SK-N-MC (cell line): ENCODE measurements at regions not wholly inside any gene's neighbourhood (a gene's known extent, or its start where the extent isn't known, plus 50 kb on each side); places are given as distances from the start of the nearest gene placed in this dataset.
A peak's percentile ranks its signal among the peaks of the same experiment; 100 is the strongest.

Source experiments
- DNase-seq: peaks from one replicate; pipeline ENCODE4 v3.0.0-alpha.2; 2011; ENCODE audit warnings: low read depth, low spot score
- H3K27ac ChIP-seq: fragments of 200-600 bp; sonication (generic); 2 replicates; pipeline ENCODE4 v1.5.1; 2016; ENCODE audit warnings: mixed run types
- H3K36me3 ChIP-seq: fragments of 200-600 bp; sonication (generic); 2 replicates; pipeline ENCODE4 v1.6.1; 2017; ENCODE audit warnings: antibody characterized with exemption, low read length, mixed read lengths; ENCODE audit not compliant: insufficient read depth
- H3K4me3 ChIP-seq: fragments of 200-600 bp; sonication (generic); 2 replicates; pipeline ENCODE4 v1.5.1; 2016
- H3K9ac ChIP-seq: fragments of 200-600 bp; sonication (generic); 2 replicates; pipeline ENCODE4 v1.8.0; 2017; ENCODE audit warnings: mixed run types, mixed read lengths; ENCODE audit not compliant: insufficient read length
- H3K9me3 ChIP-seq: fragments of 200-600 bp; sonication (generic); 2 replicates; pipeline ENCODE4 v1.6.1; 2017; ENCODE audit warnings: low read depth, mild to moderate bottlenecking, antibody characterized with exemption, low read length, moderate library complexity, mixed read lengths
- EZH2 ChIP-seq: fragments of 200-600 bp; sonication (generic); IDR thresholded peaks from one replicate; pipeline ENCODE4 v1.6.1; 2017; ENCODE audit warnings: antibody characterized with exemption
- FOXP2 ChIP-seq: optimal IDR thresholded peaks from 2 replicates; pipeline ENCODE3; 2011; ENCODE audit warnings: mild to moderate bottlenecking, moderate library complexity; ENCODE audit not compliant: insufficient read depth; ENCODE audit errors: extremely low read length, control extremely low read depth
- POLR2AphosphoS5 ChIP-seq: IDR thresholded peaks from 2 replicates; pipeline ENCODE4 v1.6.1; 2012; ENCODE audit warnings: mild to moderate bottlenecking, low read depth, low read length, borderline replicate concordance

DNA sequence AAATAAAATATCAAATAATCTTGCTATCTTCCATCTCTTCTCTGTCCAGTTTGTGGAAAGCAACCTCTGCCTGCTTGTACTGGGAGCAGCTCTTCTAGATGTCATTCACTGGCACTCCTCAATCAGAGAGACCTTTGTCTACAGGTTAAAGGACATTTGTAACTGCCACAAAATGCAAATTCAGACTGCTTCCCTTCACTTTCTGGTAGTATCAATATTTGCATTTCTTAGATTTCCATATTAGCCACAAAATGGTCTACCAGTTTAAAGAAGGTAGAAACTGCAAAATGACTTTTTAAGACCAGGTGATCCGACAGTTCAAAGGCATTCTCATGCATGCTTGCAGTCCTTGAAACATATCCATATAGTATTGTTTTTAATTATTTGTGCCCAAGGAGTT lies 51.7 kb upstream of the RCN1 start:
- no peak overlapping the region for H3K4me3 ChIP-seq
- no peaks in the 10 kb centered on the region for H3K9me3 ChIP-seq
- no peaks in the 10 kb centered on the region for H3K36me3 ChIP-seq
- H3K27ac ChIP-seq, result no peak overlapping the region
- H3K9ac ChIP-seq, result no peak overlapping the region
- no peak for DNase-seq
- TF ChIP-seq EZH2, result no peak
- no peak for TF ChIP-seq FOXP2
- TF ChIP-seq POLR2AphosphoS5, result no peak

DNA sequence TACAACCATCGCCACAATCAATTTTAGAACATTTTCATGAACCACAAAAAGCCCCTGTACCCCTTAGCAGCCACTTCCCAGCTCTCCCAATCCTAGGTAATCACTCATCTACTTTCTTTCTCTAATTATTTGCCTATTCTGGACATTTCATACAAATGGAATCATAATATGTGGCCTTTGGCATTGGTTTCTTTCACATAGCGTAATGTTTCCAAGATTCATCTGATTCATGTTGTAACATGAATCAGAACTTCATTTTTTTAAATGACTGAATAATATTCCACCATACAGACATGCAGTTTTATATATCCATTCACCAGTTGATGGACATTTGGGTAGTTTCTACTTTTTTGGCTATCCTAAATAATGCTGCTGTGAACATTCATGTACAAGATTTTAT lies 56.2 kb upstream of the RCN1 start:
- Histone ChIP-seq H3K9ac (no peak overlapping the region), H3K9me3 (no peaks in the 10 kb centered on the region), H3K4me3 (no peak overlapping the region), H3K36me3 (no peaks in the 10 kb centered on the region), H3K27ac (no peak overlapping the region)
- no peak for DNase-seq
- TF ChIP-seq FOXP2 (no peak), POLR2AphosphoS5 (no peak), EZH2 (no peak)

DNA sequence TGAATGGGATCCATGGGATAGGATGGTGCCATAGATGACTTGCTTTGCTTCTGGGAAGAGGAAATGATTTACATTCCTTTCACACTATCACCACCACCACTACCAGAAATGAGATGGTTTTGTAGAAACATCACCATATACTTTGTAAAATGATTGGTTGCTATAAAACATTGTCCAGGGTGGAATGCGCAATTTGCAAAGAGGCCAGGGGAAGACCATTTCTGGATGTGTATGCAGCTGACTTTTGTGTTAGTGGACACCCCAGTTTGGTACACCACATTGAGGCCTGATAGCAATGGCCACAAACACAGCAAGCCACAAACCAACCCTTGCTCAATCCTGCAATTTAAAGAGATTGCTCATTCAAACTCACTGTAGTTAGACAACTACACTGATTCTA lies 56.7 kb upstream of the RCN1 start:
- H3K9ac ChIP-seq, result no peak overlapping the region
- no peak for TF ChIP-seq FOXP2
- TF ChIP-seq POLR2AphosphoS5, result no peak
- TF ChIP-seq EZH2, result no peak
- H3K36me3 ChIP-seq, result no peaks in the 10 kb centered on the region
- DNase-seq, result no peak
- no peaks in the 10 kb centered on the region for H3K9me3 ChIP-seq
- no peak overlapping the region for H3K27ac ChIP-seq
- H3K4me3 ChIP-seq, result no peak overlapping the region

DNA sequence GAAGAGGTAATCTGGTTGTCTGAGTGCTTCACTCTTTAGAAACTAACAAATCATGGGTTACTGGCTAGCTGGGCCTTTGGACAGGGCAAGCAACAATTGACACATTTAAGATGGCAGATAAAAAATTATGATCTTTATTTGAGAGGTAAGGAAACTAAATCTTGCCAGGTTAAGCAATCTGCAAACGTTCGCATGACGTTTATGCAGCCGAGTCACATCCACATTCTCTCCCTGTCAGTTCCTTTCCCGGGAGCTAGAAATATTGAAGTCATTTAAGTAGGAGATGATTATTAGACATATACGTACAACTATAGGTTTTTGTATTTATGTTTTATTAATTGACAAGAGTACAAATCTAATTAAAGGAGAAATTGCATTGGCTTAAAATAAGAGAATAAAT lies 57.4 kb upstream of the RCN1 start:
- DNase-seq, result no peak
- TF ChIP-seq EZH2 (no peak), POLR2AphosphoS5 (no peak), FOXP2 (no peak)

DNA sequence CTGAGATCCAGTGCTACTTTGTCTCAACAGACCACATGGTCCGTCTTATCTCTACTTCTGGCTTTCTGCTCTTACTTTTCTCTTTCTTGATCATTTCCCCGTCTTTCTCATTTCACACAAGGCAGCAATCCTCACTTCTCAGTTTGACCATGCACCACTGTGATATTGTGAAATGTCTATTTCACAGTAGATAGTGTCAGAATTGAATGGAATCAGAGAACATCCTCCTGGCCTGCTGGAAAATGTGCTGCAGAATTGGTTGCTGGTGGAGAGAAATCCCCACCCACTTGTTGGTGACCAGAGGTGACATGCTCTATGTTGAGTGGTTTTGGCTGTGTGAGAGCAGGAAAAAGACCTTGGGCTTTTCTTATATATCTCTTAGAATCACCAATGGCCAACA lies 57.8 kb upstream of the RCN1 start:
- H3K27ac ChIP-seq, result no peak overlapping the region
- no peaks in the 10 kb centered on the region for H3K9me3 ChIP-seq
- H3K4me3 ChIP-seq, result no peak overlapping the region
- TF ChIP-seq POLR2AphosphoS5 (no peak), EZH2 (no peak), FOXP2 (no peak)
- H3K36me3 ChIP-seq, result no peaks in the 10 kb centered on the region
- DNase-seq, result no peak
- H3K9ac ChIP-seq, result no peak overlapping the region

More for the DNA sequence above, 57.4 kb upstream of the RCN1 start:
- no peak overlapping the region for H3K9ac ChIP-seq
- H3K27ac ChIP-seq, result no peak overlapping the region
- no peaks in the 10 kb centered on the region for H3K36me3 ChIP-seq
- no peaks in the 10 kb centered on the region for H3K9me3 ChIP-seq
- H3K4me3 ChIP-seq, result no peak overlapping the region

DNA sequence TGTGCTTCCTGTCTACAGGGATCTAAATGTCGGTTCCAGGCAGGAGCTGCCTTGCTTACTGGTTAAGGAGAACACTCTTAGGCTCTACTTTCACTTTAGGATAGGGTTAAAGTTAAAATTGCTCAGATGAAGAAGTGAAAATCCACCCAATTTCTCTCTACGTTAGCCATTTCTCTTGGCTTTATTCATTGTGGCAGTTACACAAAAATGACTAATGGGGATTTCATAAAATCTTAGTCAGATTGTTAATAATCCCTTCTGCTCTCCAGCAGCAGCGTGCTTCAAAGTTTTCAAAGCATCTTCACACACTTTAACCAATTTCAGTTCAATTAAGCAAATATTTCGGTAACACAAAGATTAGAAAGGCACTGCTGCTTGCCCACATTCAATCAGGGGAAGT lies 58.4 kb upstream of the RCN1 start:
- no peak overlapping the region for H3K4me3 ChIP-seq
- H3K27ac ChIP-seq, result no peak overlapping the region
- no peaks in the 10 kb centered on the region for H3K9me3 ChIP-seq
- H3K36me3 ChIP-seq, result no peaks in the 10 kb centered on the region
- DNase-seq, result no peak
- no peak overlapping the region for H3K9ac ChIP-seq
- TF ChIP-seq EZH2 (no peak), POLR2AphosphoS5 (no peak), FOXP2 (no peak)

DNA sequence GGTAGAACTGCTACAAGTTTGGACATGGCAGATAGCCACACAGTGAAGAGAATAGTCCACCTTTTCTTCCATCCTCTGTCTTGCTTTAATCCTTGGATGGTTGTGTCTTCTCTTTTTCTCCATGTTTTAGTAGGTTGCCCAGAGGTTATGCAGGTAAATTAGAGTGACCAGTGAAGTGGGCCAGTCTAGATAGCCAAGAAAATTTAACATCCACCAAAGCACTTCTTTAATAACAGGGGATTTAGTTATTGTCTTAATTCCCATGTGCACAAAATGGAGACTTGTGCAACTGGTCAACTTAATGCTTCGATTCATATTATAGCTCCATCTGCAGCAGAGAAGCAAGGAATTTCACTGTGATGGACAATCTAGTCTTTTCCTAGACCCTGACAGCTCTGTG lies 58.8 kb upstream of the RCN1 start:
- TF ChIP-seq EZH2, result no peak
- no peak for TF ChIP-seq POLR2AphosphoS5
- no peak for TF ChIP-seq FOXP2
- no peak for DNase-seq
- Histone ChIP-seq H3K27ac (no peak overlapping the region), H3K36me3 (no peaks in the 10 kb centered on the region), H3K9ac (no peak overlapping the region), H3K4me3 (no peak overlapping the region), H3K9me3 (no peaks in the 10 kb centered on the region)

DNA sequence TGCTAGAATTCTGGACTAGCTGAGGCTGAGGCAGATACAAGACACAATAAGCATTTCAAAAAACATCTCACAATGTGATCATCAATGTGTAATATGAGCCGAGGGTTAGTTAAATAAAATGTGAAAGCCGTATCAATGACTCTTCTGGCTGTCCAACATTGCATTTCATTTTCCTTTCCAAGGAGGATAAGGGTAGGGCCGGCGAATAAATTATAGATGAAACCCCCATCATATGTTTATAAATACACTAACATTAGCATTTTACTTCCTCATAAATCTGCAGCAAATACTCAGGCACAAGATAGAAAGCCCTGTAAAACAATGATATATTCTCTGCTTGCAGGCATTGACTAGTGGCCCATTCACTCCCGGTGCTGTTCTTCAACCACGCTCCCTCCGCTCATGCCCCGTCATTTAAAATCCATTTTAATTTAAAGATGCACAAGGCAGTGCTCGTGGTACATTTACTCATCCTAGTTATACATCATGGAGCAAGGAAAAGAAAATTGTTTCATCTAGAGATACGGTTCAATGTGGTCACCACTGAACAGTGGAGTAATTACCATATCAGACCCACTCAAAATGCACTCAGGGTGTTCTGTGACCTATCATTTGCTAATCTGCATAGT lies 59.9 kb upstream of the RCN1 start:
- no peak for DNase-seq
- Histone ChIP-seq H3K9ac (no peak overlapping the region), H3K9me3 (no peaks in the 10 kb centered on the region), H3K27ac (no peak overlapping the region), H3K36me3 (no peaks in the 10 kb centered on the region), H3K4me3 (no peak overlapping the region)
- TF ChIP-seq EZH2 (peak; percentile 26), FOXP2 (no peak), POLR2AphosphoS5 (no peak)

DNA sequence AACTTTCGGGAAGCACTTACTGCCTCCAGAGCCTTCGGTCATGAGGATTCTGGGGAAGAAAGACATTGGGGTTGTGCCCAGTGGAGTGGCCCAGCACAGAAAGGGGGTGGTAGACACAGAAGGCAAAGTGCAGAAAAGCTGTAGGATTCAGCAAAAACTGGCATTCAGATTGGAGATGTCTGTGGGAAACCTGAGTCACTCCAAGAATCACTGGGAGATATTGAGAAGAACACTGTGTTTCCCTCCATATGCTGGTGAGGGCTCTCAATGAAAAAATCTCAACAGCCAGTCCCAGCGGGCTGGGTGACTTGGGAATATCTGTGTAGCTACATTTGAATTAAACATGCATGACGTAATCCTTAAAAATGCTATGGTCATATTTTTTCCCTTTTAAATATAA lies 61.2 kb upstream of the RCN1 start:
- no peak overlapping the region for H3K27ac ChIP-seq
- H3K9ac ChIP-seq, result no peak overlapping the region
- no peaks in the 10 kb centered on the region for H3K36me3 ChIP-seq
- no peak overlapping the region for H3K4me3 ChIP-seq
- DNase-seq, result no peak
- no peaks in the 10 kb centered on the region for H3K9me3 ChIP-seq
- TF ChIP-seq EZH2 (no peak), POLR2AphosphoS5 (no peak), FOXP2 (no peak)

DNA sequence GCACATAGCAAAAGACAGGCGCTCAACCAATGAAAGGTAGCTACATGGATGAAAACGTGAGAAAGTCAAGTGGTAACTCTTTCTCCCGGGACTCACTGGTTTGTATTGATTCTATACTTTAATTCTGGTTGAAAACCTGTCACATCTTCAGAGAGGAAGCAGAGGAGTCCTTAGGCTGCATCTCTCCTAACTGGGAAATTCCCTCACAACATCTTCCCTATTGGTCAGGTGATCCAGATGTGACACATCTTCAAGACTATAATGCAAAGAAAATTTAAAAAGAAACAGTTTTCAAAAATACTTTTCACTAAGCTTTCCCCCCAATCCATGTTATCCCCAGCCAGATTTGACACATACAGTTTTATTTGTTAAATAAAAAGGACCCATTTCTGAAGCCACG lies 62.7 kb upstream of the RCN1 start:
- H3K36me3 ChIP-seq, result no peaks in the 10 kb centered on the region
- DNase-seq, result no peak
- no peak overlapping the region for H3K27ac ChIP-seq
- no peaks in the 10 kb centered on the region for H3K9me3 ChIP-seq
- H3K9ac ChIP-seq, result no peak overlapping the region
- no peak for TF ChIP-seq FOXP2
- TF ChIP-seq EZH2, result no peak
- no peak for TF ChIP-seq POLR2AphosphoS5
- H3K4me3 ChIP-seq, result no peak overlapping the region
